ENCODE measurements at regions not wholly inside any gene's neighbourhood (a gene's known extent, or its start where the extent isn't known, plus 50 kb on each side); places are given as distances from the start of the nearest gene placed in this dataset.

DNA sequence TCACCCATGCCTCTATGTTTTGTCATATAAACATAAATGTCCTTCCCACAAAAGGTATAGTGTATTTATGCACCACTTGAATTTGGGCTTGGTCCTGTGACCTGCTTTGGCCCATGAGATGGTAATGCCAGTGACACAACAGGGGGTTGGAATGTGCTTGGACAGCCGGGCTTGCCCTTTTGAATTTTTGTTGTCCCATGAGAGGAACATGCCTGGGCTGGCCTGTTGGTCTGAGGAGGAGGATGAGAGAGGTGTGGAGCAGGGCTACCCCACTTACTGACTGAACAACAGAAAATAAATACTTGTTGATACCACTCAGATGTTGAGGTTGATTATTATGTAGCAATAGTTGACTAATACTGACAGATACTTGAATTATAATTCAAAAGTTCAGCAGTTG, 63.2 kb upstream of the TCF4 start:
- Histone ChIP-seq H3K4me3 (ENCODE audit: low read length) (no peak overlapping the region), H3K27me3 (ENCODE audit: insufficient read depth, low read length) (no peaks in the 10 kb centered on the region), H3K9me3 (ENCODE audit: low read depth, low read length) (no peaks in the 10 kb centered on the region), H3K4me1 (ENCODE audit: insufficient read depth, low read length) (no peaks in the 10 kb centered on the region)

DNA sequence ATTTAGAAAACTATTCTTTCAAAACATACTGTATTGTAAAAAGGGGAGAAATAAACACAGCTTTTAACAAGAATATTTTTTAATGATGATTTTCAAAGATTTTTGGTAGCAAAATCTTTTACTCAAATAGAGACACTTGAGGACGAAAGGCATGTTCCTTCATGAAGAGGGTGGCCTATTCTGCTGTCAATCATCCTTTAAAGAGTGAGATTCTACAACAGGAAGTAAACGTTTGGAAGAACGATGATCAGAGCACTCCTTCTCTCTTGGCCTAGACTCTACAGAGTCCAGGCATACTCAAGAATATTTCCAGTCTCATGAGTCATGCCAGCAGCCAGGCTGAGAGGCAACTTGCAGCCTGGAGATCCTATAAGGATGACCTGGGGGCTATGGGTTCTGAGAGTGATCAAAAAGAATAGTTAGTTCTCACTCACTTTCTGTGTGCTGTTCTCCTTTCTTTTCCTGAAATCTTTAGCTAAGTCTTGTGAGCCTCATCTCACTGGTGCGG, 62.4 kb upstream of the TCF4 start:
- Histone ChIP-seq H3K27me3 (ENCODE audit: insufficient read depth, low read length) (no peaks in the 10 kb centered on the region), H3K9me3 (ENCODE audit: low read depth, low read length) (no peaks in the 10 kb centered on the region), H3K4me3 (ENCODE audit: low read length) (no peak overlapping the region), H3K4me1 (ENCODE audit: insufficient read depth, low read length) (no peaks in the 10 kb centered on the region)

DNA sequence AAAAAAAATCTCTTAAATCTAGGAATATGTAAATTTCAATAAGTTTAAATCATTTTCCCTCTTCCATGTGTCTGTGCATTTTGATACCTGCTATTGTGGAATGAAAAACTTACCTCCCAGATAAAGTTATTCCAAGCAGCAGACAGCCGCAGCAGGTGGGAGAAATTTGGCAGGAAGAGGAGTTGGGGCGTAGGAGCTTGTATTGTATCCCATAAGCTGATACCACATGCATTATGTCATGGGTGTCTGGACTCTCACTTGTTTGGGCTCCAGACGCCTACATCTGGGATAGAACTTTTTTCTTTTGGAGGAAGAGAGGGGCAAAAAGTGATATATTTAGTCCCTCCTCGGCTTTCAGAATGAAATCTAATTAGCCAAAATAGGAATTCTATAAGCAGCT, 59.3 kb upstream of the TCF4 start:
- no peak overlapping the region for H3K4me3 ChIP-seq (ENCODE audit: low read length)
- no peaks in the 10 kb centered on the region for H3K9me3 ChIP-seq (ENCODE audit: low read depth, low read length)
- H3K4me1 ChIP-seq (ENCODE audit: insufficient read depth, low read length) = no peaks in the 10 kb centered on the region
- H3K27me3 ChIP-seq (ENCODE audit: insufficient read depth, low read length) = no peaks in the 10 kb centered on the region

DNA sequence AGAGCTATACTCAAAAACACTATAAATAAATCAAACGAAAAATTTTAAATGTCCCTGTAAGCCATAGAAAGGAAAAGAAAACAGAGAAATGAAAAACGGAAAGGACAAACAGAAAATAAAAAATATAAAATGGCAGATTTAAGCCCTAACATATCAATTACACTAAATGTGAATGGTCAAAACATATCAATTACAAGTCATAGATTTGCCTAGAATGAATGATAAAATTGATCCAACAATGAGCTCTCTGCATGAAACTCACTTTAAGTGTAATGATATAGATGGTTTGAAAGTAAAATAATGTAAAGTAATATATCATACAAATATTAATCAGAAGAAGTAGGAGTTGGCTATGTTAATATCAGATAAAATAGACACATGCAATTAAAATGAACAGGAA, 54.2 kb upstream of the TCF4 start:
- H3K27me3 ChIP-seq (ENCODE audit: insufficient read depth, low read length) = no peaks in the 10 kb centered on the region
- no peaks in the 10 kb centered on the region for H3K4me1 ChIP-seq (ENCODE audit: insufficient read depth, low read length)

DNA sequence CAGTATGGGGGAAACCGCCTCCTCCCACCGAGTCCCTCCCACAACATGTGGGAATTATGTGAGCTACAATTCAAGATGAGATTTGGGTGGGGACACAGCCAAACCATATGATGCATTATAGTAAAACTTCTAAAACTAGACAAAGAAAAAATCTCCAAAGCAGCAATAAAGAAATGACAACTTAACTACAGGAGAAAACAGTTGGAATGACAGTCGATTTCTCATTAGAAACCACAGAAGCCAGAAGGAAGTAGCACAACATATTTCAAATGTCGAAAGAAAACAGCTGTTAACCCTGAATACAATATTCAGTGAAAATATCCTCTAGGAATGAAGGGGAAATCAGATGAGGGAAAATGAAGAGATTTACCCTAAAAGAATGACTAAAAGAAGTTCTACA, 53.5 kb upstream of the TCF4 start:
- Histone ChIP-seq H3K9me3 (ENCODE audit: low read depth, low read length) (no peaks in the 10 kb centered on the region), H3K4me3 (ENCODE audit: low read length) (no peak overlapping the region), H3K27me3 (ENCODE audit: insufficient read depth, low read length) (no peaks in the 10 kb centered on the region), H3K4me1 (ENCODE audit: insufficient read depth, low read length) (no peaks in the 10 kb centered on the region)

More for the DNA sequence above, 54.2 kb upstream of the TCF4 start:
- Histone ChIP-seq H3K9me3 (ENCODE audit: low read depth, low read length) (no peaks in the 10 kb centered on the region), H3K4me3 (ENCODE audit: low read length) (no peak overlapping the region)
